ENCODE measurements at regions not wholly inside any gene's neighbourhood (a gene's known extent, or its start where the extent isn't known, plus 50 kb on each side); places are given as distances from the start of the nearest gene placed in this dataset.

GRCh38 chr13:111401151-111401550 lies 80.7 kb downstream of the TEX29 start:
- TF ChIP-seq CTCF (optimal IDR thresholded peaks at IDR 0.05 in 1 of 3, IDR thresholded peaks at IDR 0.05 in 1 of 3, conservative IDR thresholded peaks at IDR 0.05 in 1 of 3; ENCODE audit: extremely low read depth in 1 of 3, insufficient read depth in 2 of 3, low read length in 3 of 3) = no peak
- TF ChIP-seq EZH2 (IDR thresholded peaks at IDR 0.05; ENCODE audit: low read length) = no peak

Measured in keratinocyte (primary cell).